Hematopoietic multipotent progenitor cell treated with erythropoietin and hydrocortisone succinate and interleukin-3 and kit ligand, for 17 days (in vitro differentiated cells): ENCODE measurements at regions not wholly inside any gene's neighbourhood (a gene's known extent, or its start where the extent isn't known, plus 50 kb on each side); places are given as distances from the start of the nearest gene placed in this dataset.

Experiments used
- DNase-seq: peaks from one replicate; pipeline ENCODE4 v3.0.0-alpha.2; 2015; ENCODE audit warnings: low spot score

- no peak for DNase-seq
Observed at GRCh38 chr2:4369826-4370419, 666.5 kb downstream of the DCDC2C start.

GRCh38 chr2:4370422-4371090 lies 667.2 kb downstream of the DCDC2C start:
- no peak for DNase-seq

GRCh38 chr2:4381049-4381448 lies 677.7 kb downstream of the DCDC2C start:
- DNase-seq = no peak

- DNase-seq = no peak
Observed at GRCh38 chr2:4381773-4382172, 678.4 kb downstream of the DCDC2C start.

- no peak for DNase-seq
Observed at GRCh38 chr2:4391013-4391412, 687.6 kb downstream of the DCDC2C start.

GRCh38 chr2:4404363-4404762 lies 701.0 kb downstream of the DCDC2C start:
- no peak for DNase-seq

- no peak for DNase-seq
Observed at GRCh38 chr2:4408321-4408720, 704.9 kb downstream of the DCDC2C start.

- no peak for DNase-seq
Observed at GRCh38 chr2:4412637-4413187, 709.3 kb downstream of the DCDC2C start.

- DNase-seq = no peak
Observed at GRCh38 chr2:4415171-4415570, 711.8 kb downstream of the DCDC2C start.

- no peak for DNase-seq
Observed at GRCh38 chr2:4415810-4416413, 712.5 kb downstream of the DCDC2C start.

GRCh38 chr2:4416431-4416830 lies 713.1 kb downstream of the DCDC2C start:
- DNase-seq = no peak

- no peak for DNase-seq
Observed at GRCh38 chr2:4417771-4418170, 714.4 kb downstream of the DCDC2C start.

- DNase-seq = no peak
Observed at GRCh38 chr2:4420032-4420431, 716.7 kb downstream of the DCDC2C start.

- no peak for DNase-seq
Observed at GRCh38 chr2:4424153-4424552, 720.8 kb downstream of the DCDC2C start.

GRCh38 chr2:4427083-4427482 lies 723.7 kb downstream of the DCDC2C start:
- DNase-seq = no peak

GRCh38 chr2:4445821-4446220 lies 742.4 kb downstream of the DCDC2C start:
- no peak for DNase-seq

- no peak for DNase-seq
Observed at GRCh38 chr2:4454907-4455306, 751.5 kb downstream of the DCDC2C start.

- DNase-seq = no peak
Observed at GRCh38 chr2:4455486-4456155, 752.2 kb downstream of the DCDC2C start.

- no peak for DNase-seq
Observed at GRCh38 chr2:4464634-4465266, 761.4 kb downstream of the DCDC2C start.

GRCh38 chr2:4465671-4466070 lies 762.3 kb downstream of the DCDC2C start:
- DNase-seq = no peak

- no peak for DNase-seq
Observed at GRCh38 chr2:4475618-4476017, 772.2 kb downstream of the DCDC2C start.

- no peak for DNase-seq
Observed at GRCh38 chr2:4483050-4483449, 779.7 kb downstream of the DCDC2C start.
